ENCODE measurements at regions not wholly inside any gene's neighbourhood (a gene's known extent, or its start where the extent isn't known, plus 50 kb on each side); places are given as distances from the start of the nearest gene placed in this dataset.

DNA sequence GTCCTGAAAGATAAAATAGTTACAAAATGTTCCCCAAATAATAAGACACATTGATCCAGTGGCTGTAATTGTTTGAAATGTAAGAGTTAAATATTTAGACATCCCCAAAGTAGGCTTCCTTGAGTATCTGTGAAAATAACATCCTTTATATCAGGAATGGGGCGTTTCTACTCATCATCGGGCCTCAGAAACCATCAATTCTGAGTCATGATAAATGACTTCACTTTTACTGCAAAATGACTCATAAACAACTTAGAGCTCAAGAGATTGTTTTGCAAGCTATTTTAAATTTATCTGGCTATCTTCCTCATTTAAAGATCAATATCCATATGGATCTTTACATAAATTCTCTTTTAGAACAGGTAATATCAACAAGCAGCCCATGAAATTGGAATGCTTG is 369.4 kb upstream of the CNKSR2 start:
- Histone ChIP-seq H3K9me3 (replicated peaks; ENCODE audit: control insufficient read depth, insufficient read depth, low read depth, low read length) (no peaks in the 10 kb centered on the region; the same call in 1 of the 2 replicates), H3K4me2 (ENCODE audit: insufficient read depth, low read length) (no peak overlapping the region), H3K27ac (ENCODE audit: extremely low read depth, low read depth, low read length) (no peak overlapping the region), H3K9me1 (ENCODE audit: control insufficient read depth, insufficient read depth, low read length) (no peaks in the 10 kb centered on the region), H3K9ac (ENCODE audit: insufficient read depth in 1 of 2, low read depth in 2 of 2, low read length in 2 of 2) (no peak overlapping the region), H3K79me2 (ENCODE audit: control insufficient read depth, insufficient read depth, low read length) (no peaks in the 10 kb centered on the region), H3K4me1 (replicated peaks in 1 of 2; ENCODE audit: control insufficient read depth in 2 of 2, insufficient read depth in 2 of 2, low read length in 2 of 2) (no peaks in the 10 kb centered on the region), H2AFZ (ENCODE audit: low read depth, low read length) (no peak overlapping the region), H3K27me3 (ENCODE audit: control insufficient read depth in 2 of 2, insufficient read depth in 2 of 2, low read length in 2 of 2) (no peaks in the 10 kb centered on the region), H4K20me1 (replicated peaks; ENCODE audit: control insufficient read depth, insufficient read depth, low read length) (no peaks in the 10 kb centered on the region), H3K4me3 (no peak overlapping the region), H3K36me3 (ENCODE audit: control insufficient read depth, insufficient read depth, low read length) (no peaks in the 10 kb centered on the region)
- ChIA-PET CTCF (ENCODE audit: low intra/inter-chr PET ratio) (no interaction called here), POLR2A (no interaction called here)
- no TSS peak for BruUV-seq (replicated peaks)
- intact Hi-C loops (cut with micrococcal nuclease) (no loop called here), in situ Hi-C loops (cut with MboI) (no loop called here)
- no peak for FAIRE-seq
- ATAC-seq, result no peak
- DNase-seq (ENCODE audit: extremely low read depth in 1 of 4, low spot score in 3 of 4), result no peak
- 0% methylated on average over 2 of the region's 2 CpGs for WGBS (ENCODE audit: insufficient coverage, low coverage, missing lambda C conversion rate)
- no peak for TF ChIP-seq LEF1 (IDR thresholded peaks at IDR 0.05)
- no peak for TF ChIP-seq NR2C1 (IDR thresholded peaks at IDR 0.05)
- TF ChIP-seq NR2C1 (tag; IDR thresholded peaks at IDR 0.05), result no peak
- no peak for TF ChIP-seq USF2 (CRISPR knock-in tag; IDR thresholded peaks at IDR 0.05)
- TF ChIP-seq NKRF (IDR thresholded peaks at IDR 0.05; ENCODE audit: borderline replicate concordance), result no peak
- TF ChIP-seq RERE (CRISPR knock-in tag; IDR thresholded peaks at IDR 0.05; ENCODE audit: borderline replicate concordance), result no peak
- TF ChIP-seq BMI1 (IDR thresholded peaks at IDR 0.05; ENCODE audit: low read length), result no peak
- TF ChIP-seq RAD51 (IDR thresholded peaks at IDR 0.05; ENCODE audit: borderline replicate concordance, low read depth), result no peak
- TF ChIP-seq, protein P1, sequence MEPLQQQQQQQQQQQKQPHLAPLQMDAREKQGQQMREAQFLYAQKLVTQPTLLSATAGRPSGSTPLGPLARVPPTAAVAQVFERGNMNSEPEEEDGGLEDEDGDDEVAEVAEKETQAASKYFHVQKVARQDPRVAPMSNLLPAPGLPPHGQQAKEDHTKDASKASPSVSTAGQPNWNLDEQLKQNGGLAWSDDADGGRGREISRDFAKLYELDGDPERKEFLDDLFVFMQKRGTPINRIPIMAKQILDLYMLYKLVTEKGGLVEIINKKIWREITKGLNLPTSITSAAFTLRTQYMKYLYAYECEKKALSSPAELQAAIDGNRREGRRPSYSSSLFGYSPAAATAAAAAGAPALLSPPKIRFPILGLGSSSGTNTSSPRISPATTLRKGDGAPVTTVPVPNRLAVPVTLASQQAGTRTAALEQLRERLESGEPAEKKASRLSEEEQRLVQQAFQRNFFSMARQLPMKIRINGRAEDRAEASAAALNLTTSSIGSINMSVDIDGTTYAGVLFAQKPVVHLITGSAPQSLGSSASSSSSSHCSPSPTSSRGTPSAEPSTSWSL (CRISPR knock-in tag; IDR thresholded peaks at IDR 0.05; ENCODE audit: borderline replicate concordance), result no peak
- no peak for TF ChIP-seq HLTF (IDR thresholded peaks at IDR 0.05)
- no peak for TF ChIP-seq HOXB6 (CRISPR knock-in tag; IDR thresholded peaks at IDR 0.05; ENCODE audit: borderline replicate concordance)
- no peak for TF ChIP-seq RFX1 (IDR thresholded peaks at IDR 0.05)
- no peak for TF ChIP-seq SLC30A9 (CRISPR knock-in tag; IDR thresholded peaks at IDR 0.05)
- no peak for TF ChIP-seq BRD4 (IDR thresholded peaks at IDR 0.05)
- TF ChIP-seq POLR2H (tag; IDR thresholded peaks at IDR 0.05; ENCODE audit: low read depth), result no peak

All from K562 (cell line).